Endothelial cell (in vitro differentiated cells): ENCODE measurements at regions not wholly inside any gene's neighbourhood (a gene's known extent, or its start where the extent isn't known, plus 50 kb on each side); places are given as distances from the start of the nearest gene placed in this dataset.

Experiments
- DNase-seq: peaks from one replicate; pipeline ENCODE4 v3.0.0; 2021; ENCODE audit warnings: low spot score
- H3K27ac Mint-ChIP-seq: one replicate; pipeline ENCODE4 v1.8.0; 2021; ENCODE audit warnings: mixed read lengths, inconsistent platforms; ENCODE audit not compliant: unreplicated experiment
- H3K27me3 Mint-ChIP-seq: one replicate; pipeline ENCODE4 v1.8.0; 2021; ENCODE audit warnings: mild to moderate bottlenecking, moderate library complexity, mixed read lengths, inconsistent platforms; ENCODE audit not compliant: unreplicated experiment
- H3K36me3 Mint-ChIP-seq: one replicate; pipeline ENCODE4 v1.8.0; 2021; ENCODE audit warnings: mild to moderate bottlenecking, low read depth, mixed read lengths, inconsistent platforms; ENCODE audit not compliant: unreplicated experiment
- H3K4me1 Mint-ChIP-seq: one replicate; pipeline ENCODE4 v1.8.0; 2021; ENCODE audit warnings: mild to moderate bottlenecking, mixed read lengths, inconsistent platforms; ENCODE audit not compliant: unreplicated experiment
- H3K4me3 Mint-ChIP-seq: one replicate; pipeline ENCODE4 v1.8.0; 2021; ENCODE audit warnings: mild to moderate bottlenecking, mixed read lengths, inconsistent platforms; ENCODE audit not compliant: unreplicated experiment
- H3K9me3 Mint-ChIP-seq: one replicate; pipeline ENCODE4 v1.8.0; 2021; ENCODE audit warnings: mixed read lengths, inconsistent platforms; ENCODE audit not compliant: unreplicated experiment
- TF ChIP-seq, protein P1 (sequence below): fragments of 200-600 bp; sonication (generic); IDR thresholded peaks from one replicate; pipeline ENCODE4 v1.5.0; 2021; ENCODE audit warnings: antibody characterized with exemption; ENCODE audit not compliant: unreplicated experiment

DNA sequence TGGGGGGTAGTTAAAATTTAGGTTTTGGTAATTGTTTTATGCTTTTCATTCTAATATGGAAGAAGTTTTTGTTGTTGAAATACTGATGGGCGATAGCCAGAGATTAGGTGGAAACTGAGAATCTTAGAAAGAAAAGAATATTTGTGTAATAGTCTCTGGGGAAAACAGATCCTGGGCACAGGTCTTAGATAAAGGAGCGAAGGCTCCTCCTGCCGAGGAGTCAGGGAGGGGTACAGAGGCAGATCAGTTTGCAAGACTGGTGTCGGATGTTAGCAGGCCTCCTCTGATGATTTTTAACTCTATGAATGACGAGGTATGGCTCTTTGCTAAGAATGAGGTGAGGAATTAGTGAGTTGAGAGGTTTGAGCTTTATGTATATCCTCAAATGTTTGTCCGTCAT, 339.7 kb downstream of the HGF start:
- Mint-ChIP-seq H3K9me3 (no peaks in the 10 kb centered on the region), H3K4me1 (peaks cover 4% of the 10 kb centered on the region), H3K4me3 (no peak overlapping the region), H3K27me3 (peaks cover 1% of the 10 kb centered on the region), H3K36me3 (no peaks in the 10 kb centered on the region), H3K27ac (no peak overlapping the region)
- DNase-seq = no peak
- TF ChIP-seq, protein P1, sequence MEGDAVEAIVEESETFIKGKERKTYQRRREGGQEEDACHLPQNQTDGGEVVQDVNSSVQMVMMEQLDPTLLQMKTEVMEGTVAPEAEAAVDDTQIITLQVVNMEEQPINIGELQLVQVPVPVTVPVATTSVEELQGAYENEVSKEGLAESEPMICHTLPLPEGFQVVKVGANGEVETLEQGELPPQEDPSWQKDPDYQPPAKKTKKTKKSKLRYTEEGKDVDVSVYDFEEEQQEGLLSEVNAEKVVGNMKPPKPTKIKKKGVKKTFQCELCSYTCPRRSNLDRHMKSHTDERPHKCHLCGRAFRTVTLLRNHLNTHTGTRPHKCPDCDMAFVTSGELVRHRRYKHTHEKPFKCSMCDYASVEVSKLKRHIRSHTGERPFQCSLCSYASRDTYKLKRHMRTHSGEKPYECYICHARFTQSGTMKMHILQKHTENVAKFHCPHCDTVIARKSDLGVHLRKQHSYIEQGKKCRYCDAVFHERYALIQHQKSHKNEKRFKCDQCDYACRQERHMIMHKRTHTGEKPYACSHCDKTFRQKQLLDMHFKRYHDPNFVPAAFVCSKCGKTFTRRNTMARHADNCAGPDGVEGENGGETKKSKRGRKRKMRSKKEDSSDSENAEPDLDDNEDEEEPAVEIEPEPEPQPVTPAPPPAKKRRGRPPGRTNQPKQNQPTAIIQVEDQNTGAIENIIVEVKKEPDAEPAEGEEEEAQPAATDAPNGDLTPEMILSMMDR = no peak

DNA sequence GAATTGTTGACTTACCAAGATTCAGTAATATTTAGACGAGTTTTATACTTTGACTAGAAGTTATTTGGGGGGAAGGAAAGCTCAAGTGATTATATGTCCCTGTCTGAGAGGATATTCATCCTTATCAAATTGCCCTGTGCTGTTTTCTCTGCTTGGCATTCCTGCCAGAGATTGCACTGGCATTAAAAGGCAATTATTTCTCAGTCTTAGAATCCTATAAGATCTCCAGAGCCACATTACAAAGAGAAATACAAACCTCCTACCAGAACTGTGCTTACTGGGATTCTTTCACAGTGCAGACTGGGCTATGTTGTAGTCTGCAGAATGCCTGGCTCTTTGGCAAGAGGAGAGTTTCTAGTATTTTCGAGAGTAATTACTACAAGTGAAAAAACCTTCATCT, 342.4 kb downstream of the HGF start:
- H3K9me3 Mint-ChIP-seq = no peaks in the 10 kb centered on the region
- H3K36me3 Mint-ChIP-seq = no peaks in the 10 kb centered on the region
- no peak overlapping the region for H3K27ac Mint-ChIP-seq
- TF ChIP-seq, protein P1 = no peak
- DNase-seq = no peak
- H3K4me3 Mint-ChIP-seq = no peak overlapping the region
- peaks cover 4% of the 10 kb centered on the region for H3K4me1 Mint-ChIP-seq
- H3K27me3 Mint-ChIP-seq = peaks cover 1% of the 10 kb centered on the region

DNA sequence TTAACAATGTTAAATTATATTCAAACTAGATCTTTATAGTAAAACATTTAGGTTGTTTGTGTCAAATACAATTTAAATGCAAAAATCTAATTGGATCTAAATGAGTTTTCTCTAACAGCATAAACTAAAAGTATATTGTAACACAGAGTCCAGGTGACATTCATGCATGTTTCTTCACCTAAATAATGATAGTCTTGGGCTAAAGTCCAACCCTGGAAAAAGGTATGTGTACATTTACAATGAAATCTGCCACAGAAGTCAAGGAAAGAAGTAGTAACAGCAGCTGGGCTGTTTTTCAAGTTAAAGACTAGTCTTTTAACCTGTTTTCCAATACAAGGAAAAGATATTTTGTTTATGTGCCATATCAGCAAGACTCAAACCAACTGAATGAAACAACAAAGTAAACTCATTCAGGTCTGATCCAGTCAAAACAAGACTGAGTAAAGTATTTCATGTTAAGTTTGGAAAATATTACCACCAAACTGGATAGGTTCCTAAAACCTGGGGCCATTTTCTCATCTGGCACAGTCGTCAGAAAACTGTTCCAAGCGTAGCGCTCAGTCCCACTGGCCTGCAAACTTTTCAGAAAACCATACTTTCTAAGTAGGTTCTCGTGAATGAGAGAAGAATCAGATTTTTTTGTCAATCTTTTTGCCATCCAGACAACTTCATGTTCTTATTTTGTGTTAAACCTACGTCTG, 349.2 kb downstream of the HGF start:
- Mint-ChIP-seq H3K9me3 (no peaks in the 10 kb centered on the region), H3K4me1 (no peaks in the 10 kb centered on the region), H3K4me3 (no peak overlapping the region), H3K36me3 (no peaks in the 10 kb centered on the region), H3K27me3 (no peaks in the 10 kb centered on the region), H3K27ac (no peak overlapping the region)
- DNase-seq = no peak
- TF ChIP-seq, protein P1 = no peak

DNA sequence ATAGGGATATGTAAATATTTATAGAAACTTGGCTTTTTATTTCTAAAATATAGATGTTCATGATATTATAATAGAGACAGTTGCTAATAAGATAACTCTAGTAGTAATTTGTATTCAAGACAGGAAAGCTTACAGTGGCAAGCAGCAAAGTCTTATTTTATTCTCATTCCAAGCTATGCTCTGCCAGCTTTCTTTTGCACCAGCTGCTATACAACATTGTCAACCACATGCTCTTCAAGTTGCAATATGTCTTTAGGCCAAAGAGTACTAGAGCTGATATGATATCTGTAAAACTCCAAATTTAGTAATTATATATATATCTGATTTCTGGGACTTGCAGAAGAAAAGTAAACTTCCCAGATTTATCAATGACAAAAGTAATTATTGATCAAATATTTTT, 350.1 kb downstream of the HGF start:
- no peaks in the 10 kb centered on the region for H3K27me3 Mint-ChIP-seq
- H3K4me1 Mint-ChIP-seq = no peaks in the 10 kb centered on the region
- H3K4me3 Mint-ChIP-seq = no peak overlapping the region
- no peaks in the 10 kb centered on the region for H3K36me3 Mint-ChIP-seq
- TF ChIP-seq, protein P1 = no peak
- no peaks in the 10 kb centered on the region for H3K9me3 Mint-ChIP-seq
- no peak for DNase-seq
- H3K27ac Mint-ChIP-seq = no peak overlapping the region

DNA sequence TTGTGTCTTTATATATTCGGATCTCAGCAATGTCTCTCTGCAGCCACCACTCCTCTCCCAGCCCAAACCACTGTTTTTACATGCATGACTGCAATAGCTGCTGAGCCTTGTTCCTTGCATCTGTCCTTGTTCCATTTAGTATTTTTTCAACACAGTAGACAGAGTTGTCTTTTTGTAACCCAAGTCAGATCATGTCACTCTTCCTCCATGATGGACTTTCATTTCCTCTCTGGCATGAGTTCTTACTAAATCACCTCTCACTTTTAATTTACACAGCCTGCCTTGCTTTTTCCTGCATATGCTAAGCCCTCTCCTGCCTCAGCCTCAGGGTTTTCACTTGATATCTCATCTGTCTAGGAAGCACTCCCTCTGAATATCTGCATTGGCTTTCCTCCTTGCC, 353.2 kb downstream of the HGF start:
- no peak overlapping the region for H3K27ac Mint-ChIP-seq
- H3K4me1 Mint-ChIP-seq = peaks cover under 1% of the 10 kb centered on the region
- no peaks in the 10 kb centered on the region for H3K36me3 Mint-ChIP-seq
- no peak for DNase-seq
- H3K27me3 Mint-ChIP-seq = no peaks in the 10 kb centered on the region
- no peaks in the 10 kb centered on the region for H3K9me3 Mint-ChIP-seq
- TF ChIP-seq, protein P1 = no peak
- H3K4me3 Mint-ChIP-seq = no peak overlapping the region
